ENCODE measurements at regions not wholly inside any gene's neighbourhood (a gene's known extent, or its start where the extent isn't known, plus 50 kb on each side); places are given as distances from the start of the nearest gene placed in this dataset.

DNA sequence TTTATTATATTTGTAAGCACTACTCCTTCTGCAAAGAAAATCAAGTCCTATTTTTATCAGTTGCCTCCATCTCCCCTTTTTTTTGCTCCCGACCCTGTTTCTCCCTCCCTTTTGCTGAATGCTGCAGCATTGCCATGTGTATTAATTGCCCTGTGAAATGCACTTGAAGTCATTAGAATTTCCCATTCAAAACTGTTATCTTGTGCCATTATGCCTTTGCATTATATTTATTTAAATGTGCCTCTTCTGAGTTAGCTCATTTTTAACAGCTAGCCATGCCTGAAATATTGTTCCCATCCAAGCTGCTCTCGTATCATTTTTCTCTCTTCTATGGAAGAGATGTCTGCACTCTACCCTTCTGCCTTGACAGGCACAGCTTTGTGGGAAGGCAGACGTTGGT, 404.0 kb upstream of the PLXNA2 start:
- no peak overlapping the region for H3K27ac ChIP-seq
- TF ChIP-seq EP300 (IDR thresholded peaks at IDR 0.05) (no peak), POLR2A (IDR thresholded peaks at IDR 0.05) (no peak), POLR2AphosphoS5 (IDR thresholded peaks at IDR 0.05) (no peak)
- TF ChIP-seq, protein P1, sequence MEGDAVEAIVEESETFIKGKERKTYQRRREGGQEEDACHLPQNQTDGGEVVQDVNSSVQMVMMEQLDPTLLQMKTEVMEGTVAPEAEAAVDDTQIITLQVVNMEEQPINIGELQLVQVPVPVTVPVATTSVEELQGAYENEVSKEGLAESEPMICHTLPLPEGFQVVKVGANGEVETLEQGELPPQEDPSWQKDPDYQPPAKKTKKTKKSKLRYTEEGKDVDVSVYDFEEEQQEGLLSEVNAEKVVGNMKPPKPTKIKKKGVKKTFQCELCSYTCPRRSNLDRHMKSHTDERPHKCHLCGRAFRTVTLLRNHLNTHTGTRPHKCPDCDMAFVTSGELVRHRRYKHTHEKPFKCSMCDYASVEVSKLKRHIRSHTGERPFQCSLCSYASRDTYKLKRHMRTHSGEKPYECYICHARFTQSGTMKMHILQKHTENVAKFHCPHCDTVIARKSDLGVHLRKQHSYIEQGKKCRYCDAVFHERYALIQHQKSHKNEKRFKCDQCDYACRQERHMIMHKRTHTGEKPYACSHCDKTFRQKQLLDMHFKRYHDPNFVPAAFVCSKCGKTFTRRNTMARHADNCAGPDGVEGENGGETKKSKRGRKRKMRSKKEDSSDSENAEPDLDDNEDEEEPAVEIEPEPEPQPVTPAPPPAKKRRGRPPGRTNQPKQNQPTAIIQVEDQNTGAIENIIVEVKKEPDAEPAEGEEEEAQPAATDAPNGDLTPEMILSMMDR (IDR thresholded peaks at IDR 0.05) = no peak
- peaks cover 52% of the 10 kb centered on the region for H3K27me3 ChIP-seq
- H3K9me3 ChIP-seq = no peaks in the 10 kb centered on the region
- no peaks in the 10 kb centered on the region for H3K4me1 ChIP-seq
- 64 to 77% methylated on average over 3 of the region's 3 CpGs for WGBS, 2 donors (ENCODE audit: low coverage in 1 of 2)
- no peak for ATAC-seq
- H3K4me3 ChIP-seq = no peak overlapping the region
- no peaks in the 10 kb centered on the region for H3K36me3 ChIP-seq

DNA sequence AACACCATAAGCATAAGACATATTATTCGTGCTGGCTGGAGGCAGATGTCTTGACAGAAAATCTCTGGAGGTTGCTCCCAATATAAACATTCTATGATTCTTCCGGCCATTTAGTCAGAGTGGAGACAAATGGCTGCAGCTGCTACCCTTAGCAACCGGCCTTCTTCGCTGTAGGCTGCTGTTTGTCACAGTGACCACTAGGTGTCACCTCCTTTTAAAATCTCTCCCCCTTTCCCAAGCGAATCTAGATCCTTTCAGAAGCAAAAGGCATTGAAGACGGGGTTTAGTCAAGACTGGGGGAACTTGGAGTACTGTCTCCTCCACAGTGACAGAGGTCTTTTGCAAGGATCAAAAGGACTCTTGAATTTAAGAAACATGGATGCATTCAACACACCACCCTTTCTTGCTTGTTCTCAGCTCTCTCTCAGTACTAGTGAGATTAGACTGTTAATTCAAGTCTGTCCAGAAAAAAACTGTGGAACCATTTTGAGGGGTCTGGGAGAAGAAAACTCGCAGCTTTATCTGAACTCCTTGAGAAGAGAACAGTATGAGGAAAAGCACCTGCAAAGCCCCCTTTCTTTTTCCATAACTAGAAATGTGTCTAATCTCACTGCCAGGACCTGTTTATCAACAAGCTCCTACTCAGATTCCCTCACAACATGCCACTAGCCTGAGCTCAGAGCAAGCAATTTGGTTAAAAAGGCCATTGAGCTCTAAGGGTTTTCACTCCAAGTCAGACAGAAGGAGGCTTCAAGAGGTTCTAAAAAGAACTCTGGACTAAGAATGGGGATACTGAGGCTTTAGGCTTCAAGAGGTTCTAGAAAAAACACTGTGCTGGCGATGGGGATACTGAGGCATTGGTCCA, 408.3 kb upstream of the PLXNA2 start:
- no peak overlapping the region for H3K4me3 ChIP-seq
- no peaks in the 10 kb centered on the region for H3K4me1 ChIP-seq
- TF ChIP-seq POLR2AphosphoS5 (IDR thresholded peaks at IDR 0.05) = no peak
- TF ChIP-seq POLR2A (IDR thresholded peaks at IDR 0.05) = no peak
- TF ChIP-seq, protein P1 (IDR thresholded peaks at IDR 0.05) = peak; percentile 44 to 82 (median 64)
- TF ChIP-seq EP300 (IDR thresholded peaks at IDR 0.05) = no peak
- no peaks in the 10 kb centered on the region for H3K36me3 ChIP-seq
- ATAC-seq = peak; percentile 48
- no peak overlapping the region for H3K27ac ChIP-seq
- 13 to 17% methylated on average over 7 of the region's 8 CpGs for WGBS, 2 donors (ENCODE audit: low coverage in 1 of 2)
- no peaks in the 10 kb centered on the region for H3K9me3 ChIP-seq
- peaks cover 47% of the 10 kb centered on the region for H3K27me3 ChIP-seq

GRCh38 chr1:208653426-208653825, 409.2 kb upstream of the PLXNA2 start:
- Histone ChIP-seq H3K27me3 (peaks cover 49% of the 10 kb centered on the region), H3K27ac (no peak overlapping the region), H3K4me3 (no peak overlapping the region), H3K9me3 (no peaks in the 10 kb centered on the region), H3K4me1 (no peaks in the 10 kb centered on the region), H3K36me3 (no peaks in the 10 kb centered on the region)
- TF ChIP-seq EP300 (IDR thresholded peaks at IDR 0.05) (no peak), POLR2A (IDR thresholded peaks at IDR 0.05) (no peak), POLR2AphosphoS5 (IDR thresholded peaks at IDR 0.05) (no peak)
- TF ChIP-seq, protein P1 (IDR thresholded peaks at IDR 0.05) = no peak
- WGBS, 2 donors (ENCODE audit: low coverage in 1 of 2) = 27 to 57% methylated on average over 3 to 4 of the region's 4 CpGs
- no peak for ATAC-seq

- WGBS, 2 donors (ENCODE audit: low coverage in 1 of 2) = 81 to 91% methylated on average over 2 to 3 of the region's 3 CpGs
- no peaks in the 10 kb centered on the region for H3K9me3 ChIP-seq
- no peaks in the 10 kb centered on the region for H3K36me3 ChIP-seq
- H3K4me3 ChIP-seq = no peak overlapping the region
- H3K27ac ChIP-seq = no peak overlapping the region
- ATAC-seq = no peak
- TF ChIP-seq POLR2A (IDR thresholded peaks at IDR 0.05) = no peak
- no peak for TF ChIP-seq POLR2AphosphoS5 (IDR thresholded peaks at IDR 0.05)
- no peak for TF ChIP-seq EP300 (IDR thresholded peaks at IDR 0.05)
- TF ChIP-seq, protein P1 (IDR thresholded peaks at IDR 0.05) = no peak
- H3K4me1 ChIP-seq = no peaks in the 10 kb centered on the region
- peaks cover 43% of the 10 kb centered on the region for H3K27me3 ChIP-seq
These were observed 410.1 kb upstream of the PLXNA2 start for GRCh38 chr1:208654241-208654640.

DNA sequence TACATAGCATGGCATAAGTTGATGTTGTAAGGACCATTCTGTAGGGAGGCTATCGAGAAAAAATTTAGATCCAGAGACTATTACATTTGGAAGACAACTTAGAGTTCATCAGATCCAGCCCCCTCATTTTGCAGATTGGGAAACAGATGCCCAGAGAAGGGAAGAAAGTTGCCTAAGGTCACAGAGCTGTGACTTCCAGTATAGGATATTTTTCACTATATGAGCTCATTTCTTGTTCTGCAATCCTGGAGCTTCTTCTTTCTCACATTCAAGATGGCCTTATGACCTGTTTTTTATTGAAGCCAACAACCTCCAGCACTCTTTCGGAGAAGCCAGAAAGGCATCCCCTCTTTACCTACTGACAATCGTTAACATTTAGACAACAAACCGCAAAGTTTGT, 421.8 kb upstream of the PLXNA2 start:
- TF ChIP-seq POLR2AphosphoS5 (IDR thresholded peaks at IDR 0.05) (no peak), EP300 (IDR thresholded peaks at IDR 0.05) (no peak), POLR2A (IDR thresholded peaks at IDR 0.05) (no peak)
- TF ChIP-seq, protein P1 (IDR thresholded peaks at IDR 0.05) = no peak
- Histone ChIP-seq H3K36me3 (no peaks in the 10 kb centered on the region), H3K9me3 (no peaks in the 10 kb centered on the region), H3K27ac (no peak overlapping the region), H3K27me3 (peaks cover 11% of the 10 kb centered on the region), H3K4me1 (no peaks in the 10 kb centered on the region), H3K4me3 (no peak overlapping the region)
- ATAC-seq = no peak
- 89 to 95% methylated on average over 4 of the region's 4 CpGs for WGBS, 2 donors (ENCODE audit: low coverage in 1 of 2)
